Astrocyte of the hippocampus (primary cell): ENCODE measurements at regions not wholly inside any gene's neighbourhood (a gene's known extent, or its start where the extent isn't known, plus 50 kb on each side); places are given as distances from the start of the nearest gene placed in this dataset.
A peak's percentile ranks its signal among the peaks of the same experiment; 100 is the strongest.
"Not testable (repeated sequence)": the region's sequence is repeated elsewhere in the genome, so short reads cannot be mapped to it uniquely, and the experiment has no call there.

Experiments
- DNase-seq: peaks from one replicate; pipeline ENCODE4 v3.0.0; 2011; ENCODE audit warnings: low read depth, low spot score

- DNase-seq = not testable (repeated sequence)
Observed at GRCh38 chr3:75444634-75445033, 219.5 kb upstream of the FRG2C start.

GRCh38 chr3:75445234-75445633 lies 218.9 kb upstream of the FRG2C start:
- DNase-seq = not testable (repeated sequence)

GRCh38 chr3:75446948-75447347 lies 217.2 kb upstream of the FRG2C start:
- DNase-seq = not testable (repeated sequence)

- peak; percentile 26 for DNase-seq
Observed at GRCh38 chr3:75453328-75453727, 210.8 kb upstream of the FRG2C start.

- not testable (repeated sequence) for DNase-seq
Observed at GRCh38 chr3:75453839-75454238, 210.3 kb upstream of the FRG2C start.

GRCh38 chr3:75474530-75474929 lies 189.6 kb upstream of the FRG2C start:
- not testable (repeated sequence) for DNase-seq

- DNase-seq = not testable (repeated sequence)
Observed at GRCh38 chr3:75496600-75496999, 167.5 kb upstream of the FRG2C start.

GRCh38 chr3:75500357-75500756 lies 163.8 kb upstream of the FRG2C start:
- DNase-seq = not testable (repeated sequence)

- not testable (repeated sequence) for DNase-seq
Observed at GRCh38 chr3:75502171-75502570, 162.0 kb upstream of the FRG2C start.

GRCh38 chr3:75502769-75503756 lies 161.1 kb upstream of the FRG2C start:
- peak; percentile 11 for DNase-seq

- DNase-seq = no peak
Observed at GRCh38 chr3:75506603-75507002, 157.5 kb upstream of the FRG2C start.

GRCh38 chr3:75507956-75508355 lies 156.2 kb upstream of the FRG2C start:
- DNase-seq = not testable (repeated sequence)

- not testable (repeated sequence) for DNase-seq
Observed at GRCh38 chr3:75527657-75528056, 136.5 kb upstream of the FRG2C start.

GRCh38 chr3:75552095-75552494 lies 112.0 kb upstream of the FRG2C start:
- DNase-seq = not testable (repeated sequence)

GRCh38 chr3:75564427-75564826 lies 99.7 kb upstream of the FRG2C start:
- not testable (repeated sequence) for DNase-seq

- not testable (repeated sequence) for DNase-seq
Observed at GRCh38 chr3:75572303-75572702, 91.8 kb upstream of the FRG2C start.

GRCh38 chr3:75579091-75579490 lies 85.0 kb upstream of the FRG2C start:
- DNase-seq = not testable (repeated sequence)

GRCh38 chr3:75579536-75579935 lies 84.6 kb upstream of the FRG2C start:
- DNase-seq = not testable (repeated sequence)

- peak; percentile 55 for DNase-seq
Observed at GRCh38 chr3:75579981-75580782, 83.9 kb upstream of the FRG2C start.

GRCh38 chr3:75582536-75582935 lies 81.6 kb upstream of the FRG2C start:
- not testable (repeated sequence) for DNase-seq

- DNase-seq = not testable (repeated sequence)
Observed at GRCh38 chr3:75583116-75583515, 81.0 kb upstream of the FRG2C start.

- not testable (repeated sequence) for DNase-seq
Observed at GRCh38 chr3:75587695-75588094, 76.4 kb upstream of the FRG2C start.
